ENCODE measurements at regions not wholly inside any gene's neighbourhood (a gene's known extent, or its start where the extent isn't known, plus 50 kb on each side); places are given as distances from the start of the nearest gene placed in this dataset.

DNA sequence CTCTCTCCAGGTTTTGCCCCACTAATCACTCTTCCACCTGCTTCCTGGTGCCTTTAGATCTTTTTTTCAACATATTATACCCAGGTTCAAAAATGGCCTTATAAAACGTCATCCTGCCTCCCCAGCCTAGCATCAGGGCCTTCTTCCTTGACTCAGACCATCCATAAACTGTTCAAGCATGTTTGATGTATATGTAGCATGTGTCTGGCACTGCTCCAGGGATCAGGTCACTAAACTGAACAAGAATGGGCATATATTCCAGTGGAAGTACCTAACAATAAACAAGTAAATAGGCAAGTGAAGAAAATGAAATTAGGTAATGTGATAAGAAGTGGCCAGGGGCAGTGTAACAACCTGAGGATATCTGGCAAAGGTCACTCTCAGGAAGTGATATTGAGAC is 141.2 kb downstream of the TRIB2 start (continued):
- TF ChIP-seq, protein P1, sequence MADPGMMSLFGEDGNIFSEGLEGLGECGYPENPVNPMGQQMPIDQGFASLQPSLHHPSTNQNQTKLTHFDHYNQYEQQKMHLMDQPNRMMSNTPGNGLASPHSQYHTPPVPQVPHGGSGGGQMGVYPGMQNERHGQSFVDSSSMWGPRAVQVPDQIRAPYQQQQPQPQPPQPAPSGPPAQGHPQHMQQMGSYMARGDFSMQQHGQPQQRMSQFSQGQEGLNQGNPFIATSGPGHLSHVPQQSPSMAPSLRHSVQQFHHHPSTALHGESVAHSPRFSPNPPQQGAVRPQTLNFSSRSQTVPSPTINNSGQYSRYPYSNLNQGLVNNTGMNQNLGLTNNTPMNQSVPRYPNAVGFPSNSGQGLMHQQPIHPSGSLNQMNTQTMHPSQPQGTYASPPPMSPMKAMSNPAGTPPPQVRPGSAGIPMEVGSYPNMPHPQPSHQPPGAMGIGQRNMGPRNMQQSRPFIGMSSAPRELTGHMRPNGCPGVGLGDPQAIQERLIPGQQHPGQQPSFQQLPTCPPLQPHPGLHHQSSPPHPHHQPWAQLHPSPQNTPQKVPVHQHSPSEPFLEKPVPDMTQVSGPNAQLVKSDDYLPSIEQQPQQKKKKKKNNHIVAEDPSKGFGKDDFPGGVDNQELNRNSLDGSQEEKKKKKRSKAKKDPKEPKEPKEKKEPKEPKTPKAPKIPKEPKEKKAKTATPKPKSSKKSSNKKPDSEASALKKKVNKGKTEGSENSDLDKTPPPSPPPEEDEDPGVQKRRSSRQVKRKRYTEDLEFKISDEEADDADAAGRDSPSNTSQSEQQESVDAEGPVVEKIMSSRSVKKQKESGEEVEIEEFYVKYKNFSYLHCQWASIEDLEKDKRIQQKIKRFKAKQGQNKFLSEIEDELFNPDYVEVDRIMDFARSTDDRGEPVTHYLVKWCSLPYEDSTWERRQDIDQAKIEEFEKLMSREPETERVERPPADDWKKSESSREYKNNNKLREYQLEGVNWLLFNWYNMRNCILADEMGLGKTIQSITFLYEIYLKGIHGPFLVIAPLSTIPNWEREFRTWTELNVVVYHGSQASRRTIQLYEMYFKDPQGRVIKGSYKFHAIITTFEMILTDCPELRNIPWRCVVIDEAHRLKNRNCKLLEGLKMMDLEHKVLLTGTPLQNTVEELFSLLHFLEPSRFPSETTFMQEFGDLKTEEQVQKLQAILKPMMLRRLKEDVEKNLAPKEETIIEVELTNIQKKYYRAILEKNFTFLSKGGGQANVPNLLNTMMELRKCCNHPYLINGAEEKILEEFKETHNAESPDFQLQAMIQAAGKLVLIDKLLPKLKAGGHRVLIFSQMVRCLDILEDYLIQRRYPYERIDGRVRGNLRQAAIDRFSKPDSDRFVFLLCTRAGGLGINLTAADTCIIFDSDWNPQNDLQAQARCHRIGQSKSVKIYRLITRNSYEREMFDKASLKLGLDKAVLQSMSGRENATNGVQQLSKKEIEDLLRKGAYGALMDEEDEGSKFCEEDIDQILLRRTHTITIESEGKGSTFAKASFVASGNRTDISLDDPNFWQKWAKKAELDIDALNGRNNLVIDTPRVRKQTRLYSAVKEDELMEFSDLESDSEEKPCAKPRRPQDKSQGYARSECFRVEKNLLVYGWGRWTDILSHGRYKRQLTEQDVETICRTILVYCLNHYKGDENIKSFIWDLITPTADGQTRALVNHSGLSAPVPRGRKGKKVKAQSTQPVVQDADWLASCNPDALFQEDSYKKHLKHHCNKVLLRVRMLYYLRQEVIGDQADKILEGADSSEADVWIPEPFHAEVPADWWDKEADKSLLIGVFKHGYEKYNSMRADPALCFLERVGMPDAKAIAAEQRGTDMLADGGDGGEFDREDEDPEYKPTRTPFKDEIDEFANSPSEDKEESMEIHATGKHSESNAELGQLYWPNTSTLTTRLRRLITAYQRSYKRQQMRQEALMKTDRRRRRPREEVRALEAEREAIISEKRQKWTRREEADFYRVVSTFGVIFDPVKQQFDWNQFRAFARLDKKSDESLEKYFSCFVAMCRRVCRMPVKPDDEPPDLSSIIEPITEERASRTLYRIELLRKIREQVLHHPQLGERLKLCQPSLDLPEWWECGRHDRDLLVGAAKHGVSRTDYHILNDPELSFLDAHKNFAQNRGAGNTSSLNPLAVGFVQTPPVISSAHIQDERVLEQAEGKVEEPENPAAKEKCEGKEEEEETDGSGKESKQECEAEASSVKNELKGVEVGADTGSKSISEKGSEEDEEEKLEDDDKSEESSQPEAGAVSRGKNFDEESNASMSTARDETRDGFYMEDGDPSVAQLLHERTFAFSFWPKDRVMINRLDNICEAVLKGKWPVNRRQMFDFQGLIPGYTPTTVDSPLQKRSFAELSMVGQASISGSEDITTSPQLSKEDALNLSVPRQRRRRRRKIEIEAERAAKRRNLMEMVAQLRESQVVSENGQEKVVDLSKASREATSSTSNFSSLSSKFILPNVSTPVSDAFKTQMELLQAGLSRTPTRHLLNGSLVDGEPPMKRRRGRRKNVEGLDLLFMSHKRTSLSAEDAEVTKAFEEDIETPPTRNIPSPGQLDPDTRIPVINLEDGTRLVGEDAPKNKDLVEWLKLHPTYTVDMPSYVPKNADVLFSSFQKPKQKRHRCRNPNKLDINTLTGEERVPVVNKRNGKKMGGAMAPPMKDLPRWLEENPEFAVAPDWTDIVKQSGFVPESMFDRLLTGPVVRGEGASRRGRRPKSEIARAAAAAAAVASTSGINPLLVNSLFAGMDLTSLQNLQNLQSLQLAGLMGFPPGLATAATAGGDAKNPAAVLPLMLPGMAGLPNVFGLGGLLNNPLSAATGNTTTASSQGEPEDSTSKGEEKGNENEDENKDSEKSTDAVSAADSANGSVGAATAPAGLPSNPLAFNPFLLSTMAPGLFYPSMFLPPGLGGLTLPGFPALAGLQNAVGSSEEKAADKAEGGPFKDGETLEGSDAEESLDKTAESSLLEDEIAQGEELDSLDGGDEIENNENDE (IDR thresholded peaks at IDR 0.05; ENCODE audit: insufficient replicate concordance, low read length) = no peak
- TF ChIP-seq, protein P2, sequence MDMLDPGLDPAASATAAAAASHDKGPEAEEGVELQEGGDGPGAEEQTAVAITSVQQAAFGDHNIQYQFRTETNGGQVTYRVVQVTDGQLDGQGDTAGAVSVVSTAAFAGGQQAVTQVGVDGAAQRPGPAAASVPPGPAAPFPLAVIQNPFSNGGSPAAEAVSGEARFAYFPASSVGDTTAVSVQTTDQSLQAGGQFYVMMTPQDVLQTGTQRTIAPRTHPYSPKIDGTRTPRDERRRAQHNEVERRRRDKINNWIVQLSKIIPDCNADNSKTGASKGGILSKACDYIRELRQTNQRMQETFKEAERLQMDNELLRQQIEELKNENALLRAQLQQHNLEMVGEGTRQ (IDR thresholded peaks at IDR 0.05; ENCODE audit: low read length) = no peak
- TF ChIP-seq SUZ12 (IDR thresholded peaks at IDR 0.05; ENCODE audit: low read length) (no peak), TAF1 (IDR thresholded peaks at IDR 0.05; ENCODE audit: low read depth, low read length) (no peak), CBX5 (IDR thresholded peaks at IDR 0.05; ENCODE audit: low read depth, low read length) (no peak), CHD2 (IDR thresholded peaks at IDR 0.05; ENCODE audit: low read length) (no peak), GTF2F1 (IDR thresholded peaks at IDR 0.05; ENCODE audit: borderline replicate concordance, low read depth, low read length) (no peak), TBP (IDR thresholded peaks at IDR 0.05; ENCODE audit: low read depth, low read length) (no peak), BCL11A (IDR thresholded peaks at IDR 0.05; ENCODE audit: low read depth in 2 of 2, low read length in 2 of 2) (no peak)

Data from H1 (cell line).